GM12878 (cell line): ENCODE measurements at regions not wholly inside any gene's neighbourhood (a gene's known extent, or its start where the extent isn't known, plus 50 kb on each side); places are given as distances from the start of the nearest gene placed in this dataset.
"Not testable (repeated sequence)": the region's sequence is repeated elsewhere in the genome, so short reads cannot be mapped to it uniquely, and the experiment has no call there.

Experiments
- ATAC-seq: fragments of 200-7000 bp; cut with Tn5 transposase; 3 replicates; pipeline ENCODE4 v1.9.1; 2020; ENCODE audit warnings: mild to moderate bottlenecking, moderate library complexity
- BruUV-seq: library from RNA; stranded (reverse); fragments of 400-500 nt; replicated peaks from 2 replicates; lab custom pipeline; 2021; lab: Mats Ljungman, UMichigan
- CTCF ChIA-PET: fragments of 300-600 bp; sonication (Branson Sonifier 250); formaldehyde crosslinking; extraction: SDS; loops from one replicate; lab custom pipeline; 2021; ENCODE audit warnings: inconsistent platforms; lab: Yijun Ruan, JAX
- POLR2A ChIA-PET: fragments of 350-600 bp; formaldehyde crosslinking; extraction: SDS; loops from one replicate; lab custom pipeline; 2021; ENCODE audit warnings: inconsistent platforms; lab: Charles Lee
- RAD21 ChIA-PET: fragments of 300-600 bp; sonication (Branson Sonifier 250); formaldehyde crosslinking; loops from one replicate; lab custom pipeline; 2023; ENCODE audit warnings: antibody characterized with exemption; ENCODE audit not compliant: unreplicated experiment; lab: Charles Lee
- SMC1A ChIA-PET: fragments of 300-600 bp; sonication (Branson Sonifier 250); formaldehyde crosslinking; loops from one replicate; lab custom pipeline; 2023; ENCODE audit not compliant: unreplicated experiment, uncharacterized antibody; lab: Charles Lee
- DNase-seq: peaks from one replicate; pipeline ENCODE4 v3.0.0-alpha.2; 2011; ENCODE audit warnings: low read depth, low spot score
- FAIRE-seq: peaks from 3 replicates; lab custom pipeline; 2011; peaks lifted over from hg19 to GRCh38; lab: Jason Lieb, UNC
- H2AFZ ChIP-seq: 2 replicates; pipeline ENCODE4 v1.6.0; 2011; ENCODE audit warnings: low read depth, low read length, control low read depth; ENCODE audit not compliant: control insufficient read depth
- H3K27ac ChIP-seq: 2 replicates; pipeline ENCODE4 v1.5.1; 2011; ENCODE audit warnings: control low read depth; ENCODE audit not compliant: control insufficient read depth, insufficient read depth
- H3K27me3 ChIP-seq, 2 experiments: replicated peaks in 1 of 2; 2 replicates each; pipeline versions ENCODE4 v1.6.0 to v1.6.1; 2011; ENCODE audit warnings: low read length in 1 of 2; ENCODE audit not compliant: control insufficient read depth in 2 of 2, insufficient read depth in 2 of 2
- H3K36me3 ChIP-seq, 2 experiments: 2 replicates each; pipeline ENCODE4 v1.5.1; 2011; ENCODE audit warnings: low read length in 1 of 2; ENCODE audit not compliant: control insufficient read depth in 2 of 2, insufficient read depth in 2 of 2
- H3K4me1 ChIP-seq: 2 replicates; pipeline ENCODE4 v1.6.1; 2011; ENCODE audit warnings: mild to moderate bottlenecking, low read length, moderate library complexity, mixed read lengths; ENCODE audit not compliant: control insufficient read depth, insufficient read depth
- H3K4me2 ChIP-seq: 2 replicates; pipeline ENCODE4 v1.6.0; 2011; ENCODE audit warnings: control low read depth; ENCODE audit not compliant: control insufficient read depth, insufficient read depth
- H3K4me3 ChIP-seq: fragments of 200-600 bp; sonication (generic); 2 replicates; pipeline ENCODE4 v1.5.1; 2016
- H3K79me2 ChIP-seq: 2 replicates; pipeline ENCODE4 v1.6.0; 2011; ENCODE audit warnings: low read length; ENCODE audit not compliant: control insufficient read depth, insufficient read depth
- H3K9ac ChIP-seq: 2 replicates; pipeline ENCODE4 v1.8.0; 2011; ENCODE audit warnings: low read length, control low read depth, mixed read lengths; ENCODE audit not compliant: control insufficient read depth, insufficient read depth
- H3K9me3 ChIP-seq: replicated peaks from 3 replicates; pipeline ENCODE4 v1.5.1; 2011; ENCODE audit warnings: mild to moderate bottlenecking, low read length; ENCODE audit not compliant: control insufficient read depth, insufficient read depth
- H4K20me1 ChIP-seq: 2 replicates; pipeline ENCODE4 v1.6.0; 2011; ENCODE audit not compliant: control insufficient read depth, insufficient read depth
- WGBS: methylation state at CpG from one replicate; pipeline ENCODE4 v1.1.6; 2016; ENCODE audit warnings: low lambda C conversion rate; ENCODE audit not compliant: insufficient replicate concordance, insufficient coverage; ENCODE audit errors: missing lambda C conversion rate; 5-methylcytosine and 5-hydroxymethylcytosine counted together
- in situ Hi-C: fragments of 300-500 bp; cut with MboI; formaldehyde crosslinking; loops from 9 replicates; pipeline ENCODE4 v1.14.3; 2018; ENCODE audit warnings: mixed read lengths
- intact Hi-C: fragments of 100-400 bp; cut with micrococcal nuclease; formaldehyde crosslinking; loops from one replicate; pipeline ENCODE4 v1.14.2; 2022; ENCODE audit not compliant: unreplicated experiment

DNA sequence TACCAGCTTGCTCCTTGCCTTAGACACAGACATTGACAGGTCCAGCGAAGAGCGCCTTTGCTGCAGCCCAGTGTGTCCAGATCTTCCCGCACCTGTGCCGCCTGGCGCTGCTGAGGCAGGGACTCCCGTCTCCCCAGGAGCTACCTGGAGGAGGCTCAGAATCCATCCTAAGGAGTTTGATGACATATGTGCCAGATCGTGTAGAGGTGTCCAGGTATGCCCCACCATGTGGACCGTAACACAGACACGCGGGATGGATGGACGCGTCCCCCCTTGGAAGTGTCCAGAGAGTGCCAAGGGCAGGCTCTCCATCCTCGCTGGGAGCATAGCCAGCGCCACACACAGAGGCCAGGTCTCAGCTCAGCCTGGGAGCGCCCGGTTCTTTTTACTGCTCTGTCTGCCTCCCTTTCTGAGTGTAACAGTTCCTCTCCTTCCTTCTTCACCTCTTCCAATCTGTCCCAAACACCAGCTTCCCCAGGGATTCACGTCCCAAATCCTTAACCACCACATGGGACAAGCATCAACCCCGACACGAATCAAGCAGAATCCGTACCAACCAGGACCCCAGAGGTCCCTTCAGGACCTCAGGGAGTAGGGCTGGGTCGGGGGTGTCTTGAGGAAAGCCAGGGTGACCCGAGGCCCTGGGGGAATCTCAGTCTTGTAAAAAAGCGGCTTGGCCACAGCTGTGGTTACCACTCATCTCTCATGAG is 126.7 kb downstream of the GOLGA8T start:
- 50% methylated on average over 6 of the region's 23 CpGs for WGBS
- peak; percentile 14; the same call in 2 of the 3 replicates for ATAC-seq
- not testable (repeated sequence) for FAIRE-seq

GRCh38 chr15:30262142-30262460 is 127.2 kb downstream of the GOLGA8T start:
- peak; percentile 7 for FAIRE-seq
- SMC1A ChIA-PET = not testable (repeated sequence)

More for the DNA sequence above, 126.7 kb downstream of the GOLGA8T start:
- in situ Hi-C loops, SMC1A ChIA-PET, H3K27me3 ChIP-seq, BruUV-seq, intact Hi-C loops, DNase-seq, H3K9ac ChIP-seq, H3K4me1 ChIP-seq, H3K4me3 ChIP-seq, POLR2A ChIA-PET, H3K27ac ChIP-seq, CTCF ChIA-PET, H3K79me2 ChIP-seq, H3K9me3 ChIP-seq, H2AFZ ChIP-seq, H4K20me1 ChIP-seq, RAD21 ChIA-PET, H3K4me2 ChIP-seq, H3K36me3 ChIP-seq: not testable (repeated sequence)

DNA sequence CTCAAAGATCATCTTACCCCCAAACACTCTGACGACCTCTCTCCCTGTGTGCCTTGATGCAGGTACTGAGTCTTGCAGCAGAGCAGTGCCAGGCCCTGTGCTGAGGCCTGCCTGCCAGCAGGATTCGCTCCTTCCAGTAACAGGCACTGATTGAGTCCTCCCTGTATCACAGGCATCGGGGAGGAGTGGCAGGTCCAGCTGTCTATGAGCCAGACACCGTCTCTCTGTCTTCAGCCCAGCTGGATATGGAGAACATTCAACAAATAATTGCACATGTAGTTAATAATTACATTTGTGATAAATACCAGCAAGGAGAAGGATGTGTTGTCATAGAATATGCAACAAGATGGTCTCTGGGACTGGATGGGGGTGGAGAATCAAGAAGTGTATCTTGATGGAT is 129.1 kb downstream of the GOLGA8T start:
- BruUV-seq, ATAC-seq, H3K9ac ChIP-seq, H3K27ac ChIP-seq, H3K4me1 ChIP-seq, H3K4me3 ChIP-seq, H3K79me2 ChIP-seq, H3K4me2 ChIP-seq, H3K27me3 ChIP-seq, POLR2A ChIA-PET, SMC1A ChIA-PET, FAIRE-seq, H2AFZ ChIP-seq, H4K20me1 ChIP-seq, H3K9me3 ChIP-seq, DNase-seq, in situ Hi-C loops, H3K36me3 ChIP-seq, intact Hi-C loops, CTCF ChIA-PET, RAD21 ChIA-PET: not testable (repeated sequence)
- WGBS = no CpG with 5 or more reads among the region's 4 CpGs

More at GRCh38 chr15:30262142-30262460, 127.2 kb downstream of the GOLGA8T start:
- DNase-seq, H3K79me2 ChIP-seq, H4K20me1 ChIP-seq, H3K9ac ChIP-seq, H3K27ac ChIP-seq, POLR2A ChIA-PET, intact Hi-C loops, H2AFZ ChIP-seq, in situ Hi-C loops, CTCF ChIA-PET, H3K36me3 ChIP-seq, H3K4me1 ChIP-seq, BruUV-seq, H3K4me2 ChIP-seq, H3K9me3 ChIP-seq, H3K27me3 ChIP-seq, H3K4me3 ChIP-seq, RAD21 ChIA-PET: not testable (repeated sequence)
- peak; percentile 93 for ATAC-seq
- no CpG with 5 or more reads among the region's 14 CpGs for WGBS

DNA sequence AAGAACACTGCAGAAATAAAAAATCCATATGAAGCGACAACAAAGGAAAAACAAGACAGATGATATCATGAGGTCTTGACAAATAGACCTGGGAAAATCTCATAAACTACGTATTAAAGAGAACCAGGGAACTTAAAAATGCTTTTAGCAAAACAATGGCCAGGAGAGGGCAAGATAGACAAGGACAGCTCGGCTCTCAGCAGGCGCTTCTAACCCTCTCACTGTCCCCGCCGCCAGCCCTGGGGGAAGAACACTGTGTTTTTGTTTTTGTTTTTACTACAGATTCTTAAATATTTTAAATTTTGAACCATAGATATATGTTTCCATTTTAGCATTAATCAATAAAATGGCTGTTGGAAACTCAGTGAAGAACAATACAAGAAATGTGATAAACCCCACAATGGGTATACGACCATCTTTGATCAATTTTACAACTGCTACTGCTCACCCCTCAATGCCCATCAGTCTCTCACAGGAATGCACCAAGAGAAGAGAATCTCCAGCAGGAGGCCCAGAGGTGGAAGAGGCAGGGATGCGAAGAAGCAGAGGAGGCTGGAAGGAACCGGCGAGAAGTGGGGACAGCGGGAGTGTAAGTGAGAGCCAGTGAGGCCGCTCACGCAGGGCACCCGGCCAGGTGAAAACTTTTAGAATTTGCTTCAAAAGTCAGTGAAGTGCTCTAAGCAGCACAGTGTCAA is 98.0 kb downstream of the CHRFAM7A start:
- H4K20me1 ChIP-seq, H2AFZ ChIP-seq, H3K4me2 ChIP-seq, H3K4me1 ChIP-seq, H3K9me3 ChIP-seq, FAIRE-seq, SMC1A ChIA-PET, H3K9ac ChIP-seq, POLR2A ChIA-PET, H3K27ac ChIP-seq, ATAC-seq, H3K36me3 ChIP-seq, H3K4me3 ChIP-seq, H3K27me3 ChIP-seq, CTCF ChIA-PET, DNase-seq, RAD21 ChIA-PET, H3K79me2 ChIP-seq, BruUV-seq, in situ Hi-C loops, intact Hi-C loops: not testable (repeated sequence)
- no CpG with 5 or more reads among the region's 14 CpGs for WGBS
